GM18909 (cell line): ENCODE measurements at regions not wholly inside any gene's neighbourhood (a gene's known extent, or its start where the extent isn't known, plus 50 kb on each side); places are given as distances from the start of the nearest gene placed in this dataset.
A peak's percentile ranks its signal among the peaks of the same experiment; 100 is the strongest.

ENCODE experiments used
- ATAC-seq: cut with Tn5 transposase; IDR thresholded peaks from one replicate; pipeline ENCODE4 v1.9.1; 2021; ENCODE audit warnings: mild to moderate bottlenecking; ENCODE audit not compliant: unreplicated experiment, poor library complexity

GRCh38 chr2:146003337-146003736, 1483.4 kb upstream of the ZEB2 start:
- no peak for ATAC-seq

DNA sequence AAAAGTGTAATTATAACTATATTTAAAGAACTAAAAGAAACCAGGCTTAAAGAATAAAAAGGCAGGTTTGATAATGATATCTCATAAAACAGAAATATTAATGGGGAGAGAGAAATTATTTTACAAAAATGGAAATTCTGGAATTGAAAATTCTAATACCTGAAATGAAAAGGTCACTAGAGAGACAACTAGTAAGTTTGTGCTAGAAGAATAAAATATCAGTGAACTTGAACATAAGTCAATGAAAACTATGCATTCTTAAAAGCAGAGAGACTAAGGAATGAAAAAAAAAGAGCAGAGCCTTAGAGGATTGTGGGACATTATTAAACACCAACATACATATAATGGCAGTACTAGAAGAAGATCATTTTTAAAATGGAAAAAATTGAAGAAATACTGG, 1475.0 kb upstream of the ZEB2 start:
- ATAC-seq = no peak

- no peak for ATAC-seq
Measured at GRCh38 chr2:145992572-145992971, 1472.7 kb upstream of the ZEB2 start.

DNA sequence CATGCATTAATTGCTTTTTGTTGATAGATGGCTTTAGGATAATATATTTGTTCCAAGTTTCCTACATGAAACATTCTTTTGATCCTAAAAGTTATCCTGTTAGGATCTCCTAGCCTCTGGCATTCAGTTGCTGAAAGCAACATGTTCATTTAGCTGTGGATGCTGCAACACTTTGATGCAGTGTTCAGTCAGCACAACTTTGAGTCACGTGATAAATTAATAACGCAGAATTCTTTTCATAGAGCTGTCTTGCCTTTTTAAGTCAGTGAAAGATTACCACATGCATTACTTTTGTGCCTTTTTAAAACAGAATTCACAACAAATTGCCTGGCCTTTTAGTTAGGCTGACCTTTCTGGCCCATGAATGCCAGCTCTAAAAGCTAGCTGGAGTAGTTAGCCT, 1467.9 kb upstream of the ZEB2 start:
- ATAC-seq = no peak

DNA sequence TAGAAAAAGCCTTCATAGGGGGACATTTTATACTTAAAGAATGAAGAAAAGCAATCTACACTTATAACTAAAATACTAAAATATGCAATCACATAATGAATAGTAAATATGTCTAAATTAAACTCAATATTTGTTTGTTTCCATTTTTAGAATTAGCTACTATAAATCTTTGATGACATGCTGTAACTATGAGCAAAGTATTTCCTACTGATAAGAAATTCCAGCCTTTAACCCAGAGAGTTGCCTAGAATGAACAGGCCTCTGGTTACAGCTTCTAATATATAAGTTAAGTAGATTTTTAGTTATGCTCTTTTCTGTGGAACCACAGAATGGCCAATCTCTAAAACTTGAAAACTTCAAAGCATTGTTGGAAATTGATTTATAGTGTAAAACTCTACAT, 1465.6 kb upstream of the ZEB2 start:
- ATAC-seq = no peak

- no peak for ATAC-seq
Measured at GRCh38 chr2:145984580-145984979, 1464.7 kb upstream of the ZEB2 start.

- no peak for ATAC-seq
Measured at GRCh38 chr2:145980318-145980717, 1460.4 kb upstream of the ZEB2 start.

DNA sequence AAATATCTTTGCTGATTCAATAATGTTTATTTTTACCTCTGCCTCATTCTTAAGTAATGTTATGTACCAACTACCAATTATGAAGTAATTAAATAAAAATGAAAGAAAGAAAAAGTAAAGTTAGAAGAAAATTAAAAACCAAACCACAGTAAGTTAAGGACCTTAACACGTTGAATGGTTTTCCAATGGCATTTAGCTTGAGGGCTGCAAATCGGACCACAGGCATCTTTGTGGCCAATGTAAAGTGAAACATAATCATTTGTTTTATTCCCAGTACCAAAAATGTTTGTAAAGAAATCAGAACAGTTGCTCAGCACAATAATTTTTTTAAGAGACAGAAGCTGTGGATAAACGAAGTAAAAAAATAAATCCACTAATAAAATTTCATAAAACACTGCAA, 1455.5 kb upstream of the ZEB2 start:
- no peak for ATAC-seq

- ATAC-seq = no peak
Measured at GRCh38 chr2:145961846-145962245, 1441.9 kb upstream of the ZEB2 start.

DNA sequence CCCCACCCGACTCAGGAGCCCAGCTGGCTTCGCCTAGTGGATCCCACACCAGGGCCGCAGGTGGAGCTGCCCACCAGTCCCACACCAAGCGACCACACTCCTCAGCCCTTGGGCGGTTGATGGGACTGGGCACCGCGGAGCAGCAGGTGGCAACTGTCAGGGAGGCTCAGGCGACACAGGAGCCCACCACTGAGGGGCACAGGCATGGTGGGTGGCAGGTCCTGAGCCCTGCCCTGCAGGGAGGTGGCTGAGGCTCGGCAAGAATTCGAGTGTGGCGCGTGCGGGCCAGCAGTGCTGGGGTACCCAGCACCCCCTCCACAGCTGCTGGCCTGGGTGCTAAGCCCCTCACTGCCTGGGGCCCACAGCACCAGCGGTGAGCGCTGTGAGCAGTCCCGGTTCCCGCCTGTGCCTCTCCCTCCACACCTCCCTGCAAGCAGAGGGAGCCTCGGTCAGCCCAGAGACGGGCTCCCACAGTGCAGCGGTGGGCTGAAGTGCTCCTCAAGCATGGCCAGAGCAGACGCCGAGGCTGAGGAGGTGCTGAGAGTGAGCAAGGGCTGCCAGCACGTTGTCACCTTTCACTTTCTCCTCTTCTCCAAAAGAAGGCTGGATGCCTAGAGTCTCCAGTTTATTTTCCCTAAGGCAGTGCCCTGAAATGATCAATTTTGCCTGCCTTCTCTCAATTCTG, 1440.7 kb upstream of the ZEB2 start:
- no peak for ATAC-seq

- ATAC-seq = no peak
Measured at GRCh38 chr2:145958611-145959010, 1438.7 kb upstream of the ZEB2 start.

GRCh38 chr2:145957929-145958328, 1438.0 kb upstream of the ZEB2 start:
- ATAC-seq = peak; percentile 55

GRCh38 chr2:145939949-145940348, 1420.0 kb upstream of the ZEB2 start:
- ATAC-seq = no peak

DNA sequence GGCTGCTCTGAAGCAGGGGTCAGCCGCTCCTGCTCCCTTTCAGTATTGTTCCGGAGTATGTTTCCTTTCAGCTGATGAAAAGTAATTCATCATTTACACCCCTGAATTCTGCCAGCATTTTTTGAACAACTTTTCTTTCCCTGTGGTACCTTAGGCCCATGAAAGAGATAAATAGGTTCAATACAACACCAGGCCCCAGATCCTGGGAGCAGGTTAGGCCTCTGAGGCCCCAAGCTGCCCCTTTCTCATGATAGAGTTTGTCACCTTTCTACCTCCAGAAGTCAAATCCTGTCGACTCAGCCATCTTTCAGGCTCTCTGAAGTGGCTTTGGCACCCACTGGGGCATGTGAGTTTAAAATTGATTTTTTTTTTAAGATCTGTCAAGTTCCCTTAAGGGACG, 1415.1 kb upstream of the ZEB2 start:
- ATAC-seq = no peak

DNA sequence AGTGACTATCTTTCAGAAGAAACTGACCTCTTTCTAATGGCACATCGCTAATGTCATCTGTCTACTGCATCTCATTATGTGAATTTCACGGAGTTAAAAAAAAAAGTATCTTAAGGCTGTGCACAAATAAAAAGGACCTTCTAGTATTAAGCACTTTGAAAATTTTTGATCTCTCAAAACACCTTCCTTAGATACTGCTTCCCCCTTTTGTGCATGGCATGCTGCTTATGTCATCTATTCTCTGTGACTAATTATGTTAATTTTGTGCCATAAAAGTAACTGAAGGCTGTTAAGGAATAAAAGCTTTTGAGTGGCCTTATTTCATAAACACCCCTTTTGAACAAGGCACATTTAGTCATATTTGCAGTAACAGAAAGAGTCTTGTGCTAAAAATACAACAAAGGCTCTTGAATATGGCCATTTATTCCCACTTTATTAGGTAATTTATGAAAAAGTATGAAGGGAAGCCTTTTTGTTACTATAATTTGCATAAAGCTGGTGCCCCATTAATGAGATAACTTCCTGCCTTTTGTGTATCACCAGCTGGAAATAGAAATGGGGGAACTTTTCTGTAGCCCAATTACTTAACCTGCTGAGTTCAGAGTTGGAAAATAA, 1412.0 kb upstream of the ZEB2 start:
- ATAC-seq = no peak

DNA sequence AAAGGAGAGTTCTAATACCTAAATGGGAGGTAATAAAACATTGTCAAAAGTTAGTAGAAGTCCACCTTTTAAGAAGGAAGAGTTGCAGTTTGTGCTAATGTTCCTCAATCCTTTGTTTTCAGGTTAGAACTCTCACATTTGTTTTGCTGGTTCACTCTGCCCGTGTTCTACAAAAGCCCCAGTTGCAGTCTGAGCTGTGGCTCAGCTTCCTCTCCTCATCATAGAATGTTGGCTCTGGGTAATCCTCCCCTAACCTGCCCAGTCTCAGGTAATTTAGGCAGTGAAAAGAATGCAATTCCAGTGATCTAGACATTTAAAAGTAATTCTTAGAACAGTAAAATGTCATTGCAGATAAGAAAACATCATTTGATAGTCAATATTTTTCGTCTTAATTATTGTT, 1410.4 kb upstream of the ZEB2 start:
- ATAC-seq = no peak

GRCh38 chr2:145927131-145927950, 1407.4 kb upstream of the ZEB2 start:
- ATAC-seq = no peak

DNA sequence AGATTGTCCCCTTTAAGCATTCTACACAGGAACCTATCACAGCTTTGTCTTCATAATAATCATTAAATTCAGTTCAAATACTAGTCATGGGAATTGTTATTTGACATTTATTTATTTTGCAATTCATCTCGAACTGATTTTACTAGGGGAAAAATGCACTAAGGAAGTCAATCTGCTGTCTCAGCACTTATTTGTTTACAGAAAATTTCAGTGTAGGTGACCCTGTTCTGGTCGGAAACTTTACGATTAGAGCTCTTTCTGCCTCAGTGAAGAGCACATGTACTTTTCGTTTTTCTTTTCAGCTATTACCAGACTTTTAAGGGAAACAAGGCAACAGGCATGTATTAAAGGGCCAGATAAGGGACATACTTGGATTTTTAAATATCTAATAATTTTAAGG, 1405.7 kb upstream of the ZEB2 start:
- no peak for ATAC-seq

- ATAC-seq = no peak
Measured at GRCh38 chr2:145919477-145919876, 1399.6 kb upstream of the ZEB2 start.

DNA sequence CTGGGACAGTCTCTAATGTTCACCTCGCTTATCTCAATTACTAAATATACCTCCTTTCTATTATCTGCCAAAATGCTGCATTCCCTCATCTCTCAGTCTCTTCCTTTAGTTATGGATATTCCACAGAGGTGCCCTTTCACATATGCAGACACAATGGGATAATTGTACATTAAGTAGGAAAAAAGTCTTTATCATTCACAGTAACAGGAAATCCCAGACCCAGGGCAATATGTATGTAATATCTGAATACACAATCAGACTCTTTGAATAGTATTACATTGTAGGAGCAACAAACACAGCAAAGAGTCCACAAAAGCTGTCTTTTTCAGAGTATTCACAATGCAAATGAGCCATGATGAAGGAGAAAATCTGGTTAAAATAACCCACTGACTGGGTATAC, 1399.0 kb upstream of the ZEB2 start:
- no peak for ATAC-seq

DNA sequence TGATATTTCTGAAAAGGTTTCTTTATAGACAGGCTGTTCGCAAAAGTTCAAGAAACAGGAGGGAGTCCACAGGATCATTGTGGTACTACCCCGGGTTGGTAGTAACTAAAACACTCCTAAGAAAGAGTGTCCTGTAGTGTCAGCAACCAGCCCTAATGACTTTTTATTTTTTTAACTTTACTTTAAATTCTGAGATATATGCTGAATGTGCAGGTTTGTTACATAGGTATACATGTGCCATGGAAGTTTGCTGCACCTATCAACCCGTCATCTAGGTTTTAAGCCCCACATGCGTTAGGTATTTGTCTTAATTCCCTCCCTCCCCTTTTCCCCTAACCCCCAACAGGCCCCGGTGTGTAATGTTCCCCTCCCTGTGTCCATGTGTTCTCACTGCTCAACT, 1396.9 kb upstream of the ZEB2 start:
- ATAC-seq = no peak

- no peak for ATAC-seq
Measured at GRCh38 chr2:145914716-145915115, 1394.8 kb upstream of the ZEB2 start.
